Inferior parietal cortex (tissue), 1 donor: ENCODE measurements at regions not wholly inside any gene's neighbourhood (a gene's known extent, or its start where the extent isn't known, plus 50 kb on each side); places are given as distances from the start of the nearest gene placed in this dataset.

Source experiments
- DNase-seq: peaks from one replicate; pipeline ENCODE4 v3.0.0-alpha.2; 2016; ENCODE audit errors: extremely low spot score

GRCh38 chr10:131626274-131626673 is 274.5 kb upstream of the PPP2R2D start:
- DNase-seq: no peak

GRCh38 chr10:131629026-131629770 is 271.6 kb upstream of the PPP2R2D start:
- DNase-seq: no peak

DNA sequence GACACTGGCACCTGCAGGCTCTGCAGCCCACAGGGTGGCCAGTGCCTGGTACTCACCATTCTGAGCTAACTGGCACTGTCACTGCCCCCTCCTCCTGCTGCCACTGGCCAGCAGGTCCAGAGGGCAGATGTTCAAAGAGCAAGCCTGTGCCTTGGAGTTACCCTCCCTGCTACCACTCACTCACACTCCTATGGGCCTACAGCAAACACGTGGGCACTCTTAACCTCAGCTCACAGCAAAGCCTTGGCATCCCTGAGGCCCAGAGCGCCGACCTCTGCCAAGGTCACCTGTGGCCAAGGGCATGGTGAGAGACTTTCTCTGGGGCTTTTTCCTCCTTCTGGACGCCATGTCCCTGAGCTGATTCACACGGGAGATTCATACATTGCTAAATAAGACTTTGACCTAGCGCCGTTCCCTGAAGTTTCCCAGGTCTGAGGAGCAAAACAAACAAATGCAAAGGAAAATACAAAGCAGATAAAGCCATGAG is 270.0 kb upstream of the PPP2R2D start:
- no peak for DNase-seq

DNA sequence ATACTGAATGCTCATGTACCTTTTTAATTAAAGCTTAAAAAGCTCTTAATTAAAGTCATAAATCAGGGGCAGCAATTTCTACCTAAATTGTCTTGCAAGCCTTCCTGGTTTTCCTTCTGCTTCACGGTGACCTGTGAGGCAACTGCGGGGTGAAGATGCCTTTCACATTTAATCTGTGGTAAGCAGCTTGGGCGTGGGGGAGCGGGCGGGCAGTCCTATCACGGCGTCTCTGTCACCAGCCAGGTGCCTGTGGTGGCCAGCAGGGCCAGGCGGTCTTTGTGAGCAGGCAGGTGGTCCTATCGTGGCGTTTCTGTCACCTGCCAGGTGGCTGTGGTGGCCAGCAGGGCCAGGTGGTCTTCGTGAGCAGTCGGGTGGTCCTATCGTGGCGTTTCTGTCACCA is 269.2 kb upstream of the PPP2R2D start:
- DNase-seq: no peak

- no peak for DNase-seq
These were observed 265.2 kb upstream of the PPP2R2D start for GRCh38 chr10:131635564-131636015.

DNA sequence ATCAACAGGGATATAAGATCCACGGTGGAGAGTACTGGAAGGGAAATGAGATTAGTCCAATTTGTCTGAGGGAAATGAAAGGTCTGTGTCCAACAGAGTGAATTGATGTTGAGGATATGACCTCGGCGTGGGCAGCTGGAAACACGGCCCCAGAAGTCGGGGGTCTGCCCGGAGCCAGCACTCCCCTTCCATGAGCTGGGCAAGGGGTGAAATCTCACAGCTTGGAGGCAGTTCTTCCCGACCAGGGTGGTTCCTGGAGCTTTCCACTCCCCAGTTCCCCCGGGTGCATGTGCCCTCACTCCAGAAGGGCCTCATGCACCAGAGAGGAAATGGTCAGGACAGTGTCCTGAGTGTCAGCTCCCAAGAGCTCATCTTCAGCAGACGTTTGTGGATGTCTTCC is 264.7 kb upstream of the PPP2R2D start:
- DNase-seq: no peak

GRCh38 chr10:131636841-131637724 is 263.7 kb upstream of the PPP2R2D start:
- no peak for DNase-seq

GRCh38 chr10:131638049-131638879 is 262.5 kb upstream of the PPP2R2D start:
- no peak for DNase-seq

DNA sequence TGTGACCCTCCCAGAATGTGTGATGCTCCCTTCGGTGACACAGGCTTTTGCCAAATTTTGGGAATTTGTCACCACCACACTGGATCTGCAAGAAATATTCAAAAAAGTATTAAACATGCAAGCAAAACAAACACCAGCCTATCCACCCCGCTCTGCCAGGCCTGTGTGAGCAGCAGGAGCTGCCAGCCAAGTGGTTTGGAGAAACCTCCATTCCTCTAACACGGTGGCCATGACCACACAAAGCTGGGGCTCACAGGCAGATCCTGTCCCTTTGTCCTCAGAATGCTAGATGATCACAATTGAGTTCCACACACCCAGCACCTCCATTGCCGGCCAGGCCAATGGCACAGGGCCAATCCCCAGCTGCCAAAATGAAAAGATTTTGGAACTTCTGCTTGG is 261.9 kb upstream of the PPP2R2D start:
- no peak for DNase-seq

GRCh38 chr10:131640045-131640644 is 260.7 kb upstream of the PPP2R2D start:
- no peak for DNase-seq

- no peak for DNase-seq
These were observed 259.6 kb upstream of the PPP2R2D start for GRCh38 chr10:131641231-131641630.

DNA sequence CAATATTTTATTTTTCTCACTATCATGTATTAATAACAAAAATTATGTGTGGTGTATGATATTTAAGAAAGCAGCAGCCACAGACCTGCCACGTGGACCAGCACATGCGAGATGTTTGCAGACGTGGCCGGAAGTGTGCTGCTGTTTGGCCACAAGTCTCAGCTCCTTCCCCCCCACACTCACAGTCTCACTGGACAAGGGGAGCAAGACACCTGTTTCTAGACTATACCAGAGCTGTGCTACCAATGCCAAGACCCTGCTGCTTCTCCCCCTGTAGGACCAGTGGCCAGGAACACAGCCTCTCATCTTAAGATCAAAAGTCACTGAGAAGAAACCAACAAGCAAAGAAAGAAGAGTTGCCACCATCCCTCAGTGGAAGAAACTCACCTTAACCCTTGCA is 258.9 kb upstream of the PPP2R2D start:
- no peak for DNase-seq

- DNase-seq: no peak
These were observed 257.8 kb upstream of the PPP2R2D start for GRCh38 chr10:131642966-131643365.

- DNase-seq: no peak
These were observed 256.5 kb upstream of the PPP2R2D start for GRCh38 chr10:131644289-131644688.

DNA sequence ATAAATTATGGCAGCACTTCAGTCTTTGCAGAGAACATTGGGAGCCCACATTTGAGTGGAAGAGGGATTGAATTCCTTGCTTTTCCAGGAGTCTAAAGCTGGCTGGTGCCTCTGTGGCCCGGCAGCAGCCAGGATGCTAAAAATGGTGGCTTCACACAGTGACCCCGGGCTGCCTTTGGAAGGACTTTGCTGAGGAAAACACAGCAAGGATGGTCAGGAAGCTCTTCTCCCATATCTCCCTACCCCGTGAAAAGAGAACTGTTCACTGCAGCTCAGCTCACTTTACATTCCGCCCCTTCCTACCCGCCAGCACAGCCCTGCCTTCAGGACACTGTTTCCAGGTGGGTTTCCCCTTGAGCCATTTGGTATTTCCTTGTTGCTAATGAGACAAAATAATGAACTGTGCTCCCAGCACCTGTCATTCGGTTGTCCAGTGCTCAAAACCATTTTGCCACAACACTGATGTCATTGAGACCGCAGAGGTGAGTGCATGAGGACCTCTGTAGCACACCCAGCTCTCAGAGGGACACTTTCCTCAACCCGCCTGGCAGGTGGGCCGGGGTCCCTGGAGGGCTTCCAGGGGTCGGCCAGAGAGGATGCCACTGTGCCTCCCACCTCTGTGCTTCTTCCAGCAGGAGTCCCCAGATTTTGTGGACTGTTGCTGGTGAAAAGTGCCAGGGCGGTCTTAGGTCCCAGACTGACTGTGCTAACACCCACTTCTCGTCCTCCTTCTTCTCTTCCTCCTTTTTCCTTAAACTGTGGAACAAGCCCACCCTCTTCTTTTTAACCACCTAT is 255.7 kb upstream of the PPP2R2D start:
- DNase-seq: no peak

GRCh38 chr10:131645756-131646155 is 255.1 kb upstream of the PPP2R2D start:
- no peak for DNase-seq

- no peak for DNase-seq
These were observed 254.0 kb upstream of the PPP2R2D start for GRCh38 chr10:131646551-131647525.

GRCh38 chr10:131647789-131648188 is 253.0 kb upstream of the PPP2R2D start:
- no peak for DNase-seq

DNA sequence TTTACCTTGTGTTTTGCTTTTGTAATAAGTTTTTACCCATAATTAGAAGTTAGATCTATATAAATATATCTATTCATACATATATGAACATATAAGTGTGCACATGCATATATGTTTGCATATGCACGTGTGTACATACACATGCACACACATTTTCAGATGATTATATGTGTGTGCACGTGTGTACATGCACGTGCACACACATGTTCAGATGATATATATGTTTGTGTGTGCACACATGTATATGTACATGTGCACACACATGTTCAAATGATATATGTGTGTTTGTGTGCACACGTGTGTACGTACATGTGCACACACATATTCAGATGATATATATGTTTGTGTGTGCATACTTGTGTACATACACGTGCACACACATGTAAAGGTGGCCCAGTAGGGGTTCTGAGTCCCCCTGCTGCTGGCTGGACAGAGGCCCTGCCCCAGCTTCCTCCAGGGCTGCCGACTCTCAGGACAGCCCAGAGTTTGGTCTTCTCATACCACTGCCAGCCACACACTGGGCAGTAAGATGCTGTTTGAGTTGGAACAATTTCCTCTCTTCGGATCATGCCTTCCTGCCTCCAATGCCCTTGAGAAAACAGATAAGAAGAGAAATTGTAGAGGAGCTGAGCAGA is 252.3 kb upstream of the PPP2R2D start:
- no peak for DNase-seq
